NCI-H1694 treated with DMSO at 0.1 percent for 48 hours (cell line): ENCODE measurements at regions not wholly inside any gene's neighbourhood (a gene's known extent, or its start where the extent isn't known, plus 50 kb on each side); places are given as distances from the start of the nearest gene placed in this dataset.
"Not testable (repeated sequence)": the region's sequence is repeated elsewhere in the genome, so short reads cannot be mapped to it uniquely, and the experiment has no call there.

ENCODE experiments used
- DNase-seq: peaks from one replicate; lab custom pipeline; 2025; lab: John Stamatoyannopoulos, UW

DNA sequence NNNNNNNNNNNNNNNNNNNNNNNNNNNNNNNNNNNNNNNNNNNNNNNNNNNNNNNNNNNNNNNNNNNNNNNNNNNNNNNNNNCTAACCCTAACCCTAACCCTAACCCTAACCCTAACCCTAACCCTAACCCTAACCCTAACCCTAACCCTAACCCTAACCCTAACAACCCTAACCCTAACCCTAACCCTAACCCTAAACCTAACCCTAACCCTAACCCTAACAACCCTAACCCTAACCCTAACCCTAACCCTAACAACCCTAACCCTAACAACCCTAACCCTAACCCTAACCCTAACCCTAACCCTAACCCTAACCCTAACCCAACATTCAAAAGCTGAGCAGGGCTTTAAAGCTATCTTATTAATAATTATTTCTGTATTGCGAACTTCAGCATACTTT is 182.5 kb upstream of the FAM20C start:
- DNase-seq: not testable (repeated sequence)

DNA sequence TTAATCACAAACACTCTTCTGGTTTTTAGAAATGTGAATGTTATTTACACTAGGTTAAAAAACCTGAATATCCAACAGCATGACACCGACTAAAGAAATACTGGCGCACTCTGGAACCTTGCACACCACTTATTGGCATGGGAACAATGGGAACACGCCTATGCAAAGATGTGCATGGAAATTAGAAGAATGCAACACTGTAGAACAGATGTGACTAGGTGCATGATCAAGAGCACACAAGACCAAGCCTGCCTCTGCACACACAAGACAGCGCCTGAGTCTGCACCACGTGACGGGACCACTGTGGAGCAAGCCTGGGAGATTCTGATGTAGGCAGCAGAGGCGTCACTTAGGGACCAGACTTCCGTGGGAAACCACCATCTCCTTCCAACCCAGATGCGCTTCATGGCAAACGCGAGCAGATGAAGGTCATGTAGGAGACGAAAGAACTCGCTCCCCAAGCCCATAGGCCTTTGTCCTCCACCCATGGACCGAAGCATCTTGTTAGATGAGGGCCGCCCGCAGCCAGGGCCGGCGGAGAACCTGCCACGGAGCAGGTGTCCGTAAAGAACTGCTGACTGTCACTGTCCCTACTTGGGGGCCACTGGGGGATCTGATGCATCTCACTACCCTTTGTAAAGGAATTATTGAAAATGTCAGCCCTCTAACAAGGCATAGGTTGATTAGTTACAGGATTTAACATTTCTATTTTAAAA is 159.6 kb upstream of the FAM20C start:
- DNase-seq: not testable (repeated sequence)

DNA sequence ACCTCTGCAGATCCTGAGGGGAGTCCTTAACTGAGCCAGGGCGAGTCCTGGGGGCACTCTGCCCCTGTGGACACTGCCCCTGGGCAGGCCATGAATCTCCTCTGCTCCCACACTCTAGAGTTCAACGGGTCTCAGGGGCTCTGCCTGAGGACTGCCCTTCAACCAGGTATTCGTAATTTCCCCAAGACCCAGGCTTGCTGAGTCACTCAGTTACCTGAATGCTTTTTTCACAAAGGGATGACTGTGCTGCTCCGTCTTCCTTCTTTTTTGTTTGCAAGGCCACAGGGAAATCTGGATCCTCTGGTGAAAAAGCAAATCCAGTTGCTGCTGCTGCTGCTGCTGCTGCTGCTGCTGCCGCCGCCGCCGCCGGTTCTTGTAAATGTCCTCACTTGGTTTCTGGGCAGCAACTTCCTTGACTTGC is 157.2 kb upstream of the FAM20C start:
- DNase-seq: not testable (repeated sequence)

DNA sequence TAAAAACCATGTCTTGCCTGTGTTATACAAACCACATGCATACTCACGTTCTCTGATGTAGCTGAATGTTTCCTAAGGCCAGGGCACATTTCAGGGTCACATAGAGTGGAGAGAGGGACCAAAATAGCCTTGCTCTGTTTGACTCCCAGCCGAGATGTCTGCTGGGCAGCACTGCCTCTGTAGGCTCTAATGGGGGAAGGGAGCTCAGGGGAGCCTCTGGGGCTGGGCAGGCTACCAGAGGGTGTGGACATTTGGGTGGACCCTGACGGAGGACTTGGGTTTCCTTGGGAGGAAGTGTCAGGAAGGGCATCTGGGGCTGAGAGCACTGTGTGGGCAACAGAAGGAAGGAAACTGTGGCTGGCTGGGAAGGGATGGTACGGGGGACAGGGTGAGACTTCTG is 155.8 kb upstream of the FAM20C start:
- not testable (repeated sequence) for DNase-seq

DNA sequence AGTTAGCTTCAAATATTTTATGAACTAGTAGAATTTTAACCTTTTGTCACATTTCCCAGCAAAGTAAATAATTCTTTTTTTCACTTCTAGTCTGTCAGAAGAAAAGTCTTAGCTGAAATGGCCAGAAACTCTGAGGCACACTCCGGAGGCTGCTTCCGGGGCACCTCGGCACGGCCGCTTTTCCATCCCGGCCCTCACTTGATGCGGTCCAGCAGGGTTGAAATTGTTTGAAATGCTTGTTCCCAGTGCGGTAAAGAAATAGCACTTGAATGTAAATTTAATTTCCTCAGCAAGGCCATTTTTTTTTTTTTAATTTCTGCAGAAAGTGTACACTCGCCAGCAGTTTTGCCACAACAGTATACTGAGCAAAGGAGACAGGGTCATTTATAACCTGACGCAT is 154.7 kb upstream of the FAM20C start:
- not testable (repeated sequence) for DNase-seq

DNA sequence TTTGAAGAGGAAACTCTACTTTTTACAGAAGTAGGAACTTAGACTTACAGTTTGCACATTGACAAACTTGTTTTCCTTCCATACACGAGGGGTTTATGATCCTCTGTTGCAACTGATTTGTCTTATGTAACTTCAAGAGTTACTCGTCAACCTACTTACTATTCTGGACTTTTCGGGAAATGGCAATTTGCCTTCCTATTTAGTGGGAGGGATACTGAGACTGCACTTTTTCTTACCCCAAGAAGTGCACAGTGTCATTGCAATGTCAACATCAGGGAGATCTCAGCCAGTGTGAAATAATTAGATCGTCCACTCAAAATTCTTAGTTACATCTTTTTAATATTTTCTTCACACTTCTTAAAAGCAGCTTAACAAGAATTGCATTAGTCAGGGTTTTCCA is 153.9 kb upstream of the FAM20C start:
- DNase-seq: not testable (repeated sequence)

DNA sequence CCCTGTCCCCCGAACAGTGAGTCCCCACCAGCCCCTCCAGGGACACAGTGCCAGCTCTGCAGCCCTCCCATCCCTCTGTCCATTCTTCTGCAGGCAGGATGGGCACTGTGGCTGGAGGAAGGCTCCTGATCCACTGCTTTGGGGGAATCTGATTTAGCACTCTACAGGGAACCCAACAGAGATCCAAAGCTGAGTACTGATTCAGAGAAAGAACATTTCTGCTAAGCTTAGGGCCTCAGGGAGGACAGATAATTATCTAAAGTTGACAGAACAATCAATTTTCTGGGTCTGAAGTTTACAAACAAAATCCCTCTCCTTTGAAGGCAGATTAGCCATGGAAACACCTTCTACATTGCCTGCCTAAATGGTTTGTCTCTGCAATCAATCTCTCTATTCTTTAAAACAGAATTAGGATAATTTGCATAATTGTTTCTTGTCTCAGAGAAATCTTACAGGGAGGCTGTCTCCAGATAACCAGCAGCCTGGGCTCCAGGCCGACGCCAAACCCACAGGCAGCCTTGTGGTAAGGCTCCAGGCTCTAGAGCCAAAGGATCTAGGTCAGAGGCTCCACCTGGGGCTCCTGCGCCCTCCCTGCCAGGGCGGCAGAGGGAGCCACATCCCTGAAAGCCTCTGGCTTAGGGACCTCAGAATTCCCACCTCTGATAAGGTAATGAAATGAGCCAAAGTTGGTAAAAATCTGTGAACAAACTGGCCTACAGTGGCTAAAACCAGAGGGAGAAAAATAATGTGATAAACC is 152.2 kb upstream of the FAM20C start:
- DNase-seq: not testable (repeated sequence)

DNA sequence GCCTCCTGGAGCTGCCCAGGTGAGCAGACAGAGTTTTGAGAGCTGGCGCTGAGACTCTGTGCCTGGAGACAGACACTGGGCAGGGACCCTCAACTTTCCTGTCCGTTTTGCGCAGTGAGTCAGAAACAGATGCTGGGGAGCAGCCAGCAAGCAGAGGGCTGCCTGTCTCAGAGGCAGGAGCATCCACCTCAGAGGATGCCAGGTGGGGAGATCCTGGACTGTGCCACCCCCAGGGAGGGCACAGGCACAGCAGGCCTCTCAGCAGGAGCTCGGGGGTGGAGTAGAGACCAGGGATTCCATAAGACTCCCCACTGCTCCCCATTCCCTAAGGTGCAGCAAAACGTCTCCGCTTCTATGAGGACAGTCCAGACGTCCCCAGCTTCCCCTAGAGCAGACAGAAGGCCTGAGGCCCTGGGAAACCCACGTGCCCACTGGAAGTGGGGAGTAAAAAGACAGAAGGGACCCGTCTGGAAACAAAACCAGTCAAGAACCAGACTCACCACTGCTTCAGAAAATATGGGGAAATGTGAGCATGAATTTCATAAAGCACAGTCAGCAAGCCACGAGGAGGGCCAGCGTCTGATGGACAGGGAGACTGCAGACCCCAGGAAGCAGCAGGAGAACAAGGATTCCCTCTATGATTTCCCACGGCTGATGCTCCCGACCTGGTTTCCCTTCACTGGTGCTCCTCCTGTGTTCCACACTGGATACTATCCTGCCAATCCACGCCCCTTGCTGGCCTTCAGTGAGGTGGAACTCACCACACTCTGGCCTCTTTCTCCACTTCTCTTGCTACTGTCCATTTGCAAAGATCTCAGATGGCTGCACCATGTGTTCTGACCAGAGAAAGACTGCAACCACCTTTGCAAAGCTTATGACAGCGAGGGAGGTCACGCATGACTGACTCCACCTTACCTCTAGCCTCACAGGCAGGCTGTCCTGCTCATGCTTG is 151.3 kb upstream of the FAM20C start:
- DNase-seq: no peak

DNA sequence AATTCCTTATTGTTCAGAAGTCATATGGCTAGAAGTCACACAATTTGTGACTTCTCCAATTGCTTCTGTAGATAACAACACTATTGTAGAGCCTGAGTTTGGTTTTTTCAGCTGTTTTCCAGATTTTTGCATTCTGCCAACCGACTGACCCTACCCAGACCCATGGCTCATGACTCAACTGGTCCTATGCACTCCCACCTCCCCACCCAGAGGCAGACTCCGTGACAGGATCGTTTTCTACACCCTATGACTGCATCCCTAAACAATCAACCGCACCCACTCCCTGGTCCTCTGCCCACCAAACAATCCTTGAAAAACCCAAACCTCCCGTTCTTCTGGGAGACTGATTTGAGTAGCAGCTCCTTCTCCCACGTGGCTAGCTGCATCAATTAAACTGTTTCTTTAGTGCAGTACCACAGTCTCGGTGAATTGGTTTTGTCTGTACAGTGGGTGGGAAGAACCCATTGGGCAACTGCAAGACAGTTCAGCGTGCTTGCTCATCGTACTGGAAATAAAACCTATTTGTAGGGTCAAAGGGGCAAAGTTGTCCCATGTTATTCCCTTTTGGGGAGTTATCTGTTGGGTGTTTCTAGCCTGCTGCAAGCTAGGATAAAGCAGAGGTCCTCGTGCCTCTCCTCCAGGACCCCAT is 150.3 kb upstream of the FAM20C start:
- DNase-seq: no peak

DNA sequence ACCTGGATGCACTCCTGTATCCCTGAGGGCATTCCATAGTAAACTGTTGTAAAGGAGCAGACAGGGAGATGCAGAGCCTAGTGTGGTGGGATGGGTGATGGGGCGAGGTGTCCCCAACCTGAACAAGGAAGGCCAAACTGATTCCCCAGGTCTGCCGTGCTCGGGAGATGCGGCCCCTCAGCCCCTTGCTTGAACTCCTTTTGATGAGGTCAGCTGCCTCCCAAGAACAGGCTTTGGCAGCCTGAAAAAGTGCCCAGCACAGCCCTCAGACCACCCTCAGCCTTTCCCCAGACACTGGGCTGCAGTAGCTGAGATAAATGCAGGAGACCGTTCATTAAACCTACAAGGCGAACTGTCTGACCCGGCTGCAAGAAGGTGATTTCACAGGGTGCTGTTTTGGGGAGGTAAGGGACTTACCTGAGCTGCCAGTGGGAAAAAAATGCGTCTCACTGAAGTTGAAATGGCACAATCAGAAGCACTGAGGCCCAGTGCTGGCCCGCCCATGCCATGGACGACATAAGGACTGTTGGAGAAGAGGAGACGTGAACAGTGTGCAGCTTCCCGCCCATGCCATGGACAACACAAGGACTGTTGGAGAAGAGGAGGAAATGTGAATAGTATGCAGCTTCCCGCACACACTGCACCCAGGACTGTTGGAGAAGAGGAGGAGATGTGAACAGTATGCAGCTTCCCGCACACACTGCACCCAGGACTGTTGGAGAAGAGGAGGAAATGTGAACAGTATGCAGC is 148.4 kb upstream of the FAM20C start:
- no peak for DNase-seq

DNA sequence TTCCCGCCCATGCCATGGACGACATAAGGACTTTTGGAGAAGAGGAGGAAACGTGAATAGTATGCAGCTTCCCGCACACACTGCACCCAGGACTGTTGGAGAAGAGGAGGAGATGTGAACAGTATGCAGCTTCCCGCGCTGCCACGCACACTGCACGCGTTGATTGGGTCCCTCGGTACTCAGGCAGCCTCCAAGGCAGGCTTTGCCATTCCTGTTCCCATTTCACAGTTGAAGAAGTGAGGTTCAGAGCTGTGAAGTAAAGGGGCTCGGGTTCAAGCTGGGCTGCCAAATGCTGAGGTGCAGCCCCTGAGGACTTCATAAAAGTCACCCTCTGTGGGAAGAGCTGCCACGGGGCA is 147.9 kb upstream of the FAM20C start:
- no peak for DNase-seq

DNA sequence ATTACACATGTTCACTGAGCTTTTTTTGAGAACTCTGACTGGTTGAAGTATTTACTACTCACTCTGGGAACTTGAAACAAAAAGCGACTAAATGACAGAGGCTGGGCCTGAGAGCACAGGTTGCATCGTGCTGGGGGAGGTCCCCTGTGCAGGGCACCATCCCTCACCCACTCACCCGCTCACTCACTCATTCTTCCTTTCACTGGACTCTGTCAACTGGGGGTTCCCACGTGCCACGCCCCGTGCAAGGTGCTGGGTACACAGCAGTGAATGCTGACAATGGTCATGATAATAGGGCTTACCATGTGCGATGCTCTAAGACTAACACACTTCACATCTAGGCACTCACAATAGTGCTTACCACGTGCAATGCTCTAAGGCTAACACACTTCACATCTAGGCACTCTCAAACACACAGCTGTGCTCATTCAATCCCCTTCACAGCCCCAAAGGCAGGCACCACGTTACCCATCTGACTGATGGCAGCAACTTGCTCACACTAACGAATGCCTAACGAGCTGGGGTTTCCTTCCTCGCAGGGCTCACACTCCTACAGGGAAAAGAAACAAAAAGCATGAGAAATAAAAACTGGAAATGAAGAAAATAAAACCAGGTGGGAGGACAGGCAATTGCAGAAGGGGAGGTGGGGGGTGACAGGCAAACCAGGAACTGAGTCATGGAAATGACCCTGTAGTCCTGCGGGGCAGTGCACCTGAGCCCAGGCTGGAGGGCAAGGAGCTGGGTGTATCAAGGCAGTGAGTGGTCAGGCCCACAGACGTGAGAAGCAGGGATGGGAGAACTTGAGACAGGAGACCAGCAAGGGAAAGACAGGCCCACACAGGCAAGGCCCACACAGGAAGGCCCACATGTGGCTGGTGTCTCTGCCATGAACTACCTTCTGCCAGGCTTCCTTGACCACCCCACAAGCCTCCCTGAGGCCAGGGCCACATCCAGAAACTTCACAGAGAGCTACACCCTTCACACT is 147.0 kb upstream of the FAM20C start:
- DNase-seq: no peak

DNA sequence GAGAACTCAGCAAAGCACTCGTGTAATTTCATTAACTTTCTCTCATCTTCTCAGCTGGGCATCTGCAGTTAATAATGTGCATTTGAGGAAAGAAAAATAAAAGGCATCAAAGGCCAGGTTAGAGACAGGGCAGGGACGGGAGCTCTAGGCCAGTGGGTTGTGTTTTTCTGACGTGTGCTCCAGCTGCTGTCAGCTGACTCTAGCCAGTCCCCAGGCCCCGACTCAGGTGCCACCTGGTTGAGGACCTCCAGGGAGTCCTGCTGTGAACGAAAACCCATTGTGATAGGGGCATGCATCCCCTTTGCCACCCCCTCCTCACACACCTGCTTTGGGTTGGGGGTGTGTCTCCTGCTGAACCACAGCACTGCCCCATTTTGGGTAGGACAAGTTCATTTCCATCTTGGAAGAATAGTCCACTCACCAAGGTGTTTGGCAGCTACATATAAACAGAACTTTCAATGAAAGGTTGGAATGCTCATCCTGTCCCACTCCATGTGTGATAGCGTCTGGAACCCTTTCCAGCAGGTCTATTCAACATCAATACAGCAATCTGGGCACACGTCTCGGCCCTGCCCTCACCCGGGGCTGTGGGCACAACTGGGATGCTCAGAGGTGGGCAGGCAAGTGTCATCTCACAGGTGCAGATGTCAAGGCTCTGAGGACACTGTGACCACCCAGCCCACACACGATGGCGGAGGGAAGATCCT is 146.1 kb upstream of the FAM20C start:
- no peak for DNase-seq

DNA sequence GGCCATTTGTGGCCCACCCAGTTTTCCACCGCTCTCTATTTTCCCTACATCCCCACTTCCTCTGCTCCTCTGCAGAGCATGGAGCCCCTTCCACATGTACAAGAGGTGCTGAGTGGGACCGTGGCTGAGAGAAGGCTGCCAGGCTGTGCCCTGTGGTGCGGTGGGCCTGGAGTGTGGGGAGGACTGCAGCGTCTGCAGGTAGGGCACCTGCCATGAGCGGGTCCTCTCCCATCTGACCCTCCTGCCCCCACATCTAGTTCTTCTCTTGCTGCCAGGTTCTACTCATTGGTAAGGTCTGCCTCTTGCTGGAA is 145.6 kb upstream of the FAM20C start:
- DNase-seq: no peak

DNA sequence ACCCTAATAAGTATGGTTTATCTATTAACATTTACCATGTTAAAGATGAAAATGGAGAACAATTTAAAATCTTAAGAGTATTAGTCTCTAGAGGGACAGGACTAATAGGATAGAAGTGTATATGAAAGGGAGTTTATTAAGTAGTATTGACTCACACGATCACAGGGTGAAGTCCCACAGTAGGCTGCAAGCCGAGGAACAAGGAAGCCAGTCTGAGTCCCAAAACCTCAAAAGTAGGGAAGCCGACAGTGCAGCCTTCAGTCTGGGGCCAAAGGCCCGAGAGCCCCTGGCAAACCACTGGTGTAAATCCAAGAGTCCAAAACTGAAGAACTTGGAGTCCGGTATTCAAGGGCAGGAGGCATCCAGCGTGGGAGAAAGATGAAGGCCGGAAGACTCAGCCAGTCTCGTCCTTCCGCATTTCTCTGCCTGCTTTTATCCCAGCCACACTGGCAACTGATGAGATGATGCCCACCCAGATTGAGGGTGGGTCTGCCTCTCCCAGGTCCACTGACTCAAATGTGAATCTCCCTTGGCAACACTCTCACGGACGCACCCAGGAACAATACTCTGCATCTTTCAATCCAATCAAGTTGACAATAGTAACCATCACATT is 140.8 kb upstream of the FAM20C start:
- no peak for DNase-seq

DNA sequence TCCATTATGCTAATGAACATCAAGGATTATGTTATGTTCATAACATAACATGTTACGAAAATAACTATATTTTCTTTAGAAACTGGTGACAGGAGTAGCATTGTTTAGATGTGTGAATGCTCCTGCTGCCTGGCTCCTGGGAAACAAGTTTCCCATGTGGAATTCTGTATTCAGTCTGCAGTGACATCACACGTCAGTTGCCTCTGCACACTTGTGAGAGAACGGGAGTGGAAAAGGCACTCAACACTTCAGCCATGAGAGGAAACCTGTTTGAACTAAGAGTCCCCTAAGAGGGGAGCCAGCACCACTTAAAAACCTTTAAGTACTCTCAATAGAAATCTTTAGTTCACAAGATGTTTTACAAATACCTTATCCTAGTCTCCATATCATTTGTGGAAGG is 140.3 kb upstream of the FAM20C start:
- no peak for DNase-seq

DNA sequence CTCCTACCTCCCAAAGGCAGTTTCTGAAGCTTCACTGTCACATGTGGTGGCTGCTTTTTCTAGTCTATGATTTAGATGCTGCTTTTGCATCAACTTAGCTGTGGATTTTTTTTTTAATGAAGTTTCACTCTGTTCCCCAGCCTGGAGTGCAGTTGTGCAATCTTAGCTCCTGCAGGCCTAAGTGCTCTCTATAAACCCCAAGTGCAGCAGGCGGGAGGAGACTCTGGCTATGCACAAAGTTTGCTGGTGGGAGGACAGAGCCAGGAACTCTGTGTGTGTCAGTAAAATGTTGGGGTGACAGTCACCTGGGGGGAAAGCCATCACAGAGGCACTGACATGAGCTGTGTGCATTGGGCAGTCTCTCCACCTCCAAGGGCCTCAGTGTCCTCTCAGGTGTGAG is 138.8 kb upstream of the FAM20C start:
- no peak for DNase-seq

DNA sequence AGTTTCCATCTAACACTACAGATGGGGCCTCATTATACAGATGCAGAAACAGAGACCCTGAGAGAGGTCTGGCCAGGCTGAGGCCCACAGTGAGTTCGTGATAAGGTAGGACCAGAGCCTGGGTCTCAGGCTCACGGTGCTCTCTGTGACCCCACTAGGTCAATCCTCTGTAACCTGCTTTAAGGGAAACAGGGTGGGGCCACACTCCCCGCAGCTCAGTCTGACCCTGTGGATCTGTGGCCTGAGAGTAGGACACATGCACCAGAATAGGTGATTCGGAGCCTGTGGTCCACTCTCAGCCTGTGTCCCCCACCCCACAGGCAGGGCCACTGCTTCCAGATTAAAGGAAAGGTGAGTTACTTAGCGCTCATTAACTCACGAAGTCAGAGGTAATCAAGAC is 137.8 kb upstream of the FAM20C start:
- no peak for DNase-seq

DNA sequence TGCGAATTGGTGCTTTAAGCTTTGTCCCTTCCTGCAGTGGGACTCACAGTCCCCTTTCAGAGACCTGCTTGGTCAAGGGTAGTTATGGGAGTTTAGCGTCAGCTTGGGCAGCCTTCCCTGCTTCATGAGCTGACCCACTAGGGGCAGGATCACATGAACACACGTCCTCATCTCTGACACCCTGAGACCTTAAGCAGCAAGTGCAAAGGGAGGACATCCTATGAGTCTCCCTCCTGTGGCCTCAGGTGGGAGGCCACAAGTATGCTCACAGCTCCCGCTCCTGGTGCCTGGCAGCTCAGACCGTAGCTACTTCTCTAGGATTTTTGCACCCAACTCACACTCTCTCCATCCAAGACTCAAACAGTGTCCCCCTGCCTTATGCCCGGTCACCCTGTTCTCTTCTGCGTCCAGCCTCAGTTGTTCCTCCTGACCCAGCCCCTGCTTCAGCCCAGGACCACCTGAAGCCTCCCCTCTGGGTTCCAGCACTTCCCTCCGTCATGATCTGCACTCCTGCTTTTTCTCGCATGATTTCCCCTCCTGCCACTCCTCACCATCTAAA is 136.6 kb upstream of the FAM20C start:
- DNase-seq: no peak
